ENCODE measurements at regions not wholly inside any gene's neighbourhood (a gene's known extent, or its start where the extent isn't known, plus 50 kb on each side); places are given as distances from the start of the nearest gene placed in this dataset.

GRCh38 chr4:83809581-83809980, 273.7 kb downstream of the GPAT3 start:
- no peak for TF ChIP-seq EZH2 (IDR thresholded peaks at IDR 0.05; ENCODE audit: borderline replicate concordance, low read depth, low read length, poor library complexity, severe bottlenecking)
- TF ChIP-seq, protein P1, sequence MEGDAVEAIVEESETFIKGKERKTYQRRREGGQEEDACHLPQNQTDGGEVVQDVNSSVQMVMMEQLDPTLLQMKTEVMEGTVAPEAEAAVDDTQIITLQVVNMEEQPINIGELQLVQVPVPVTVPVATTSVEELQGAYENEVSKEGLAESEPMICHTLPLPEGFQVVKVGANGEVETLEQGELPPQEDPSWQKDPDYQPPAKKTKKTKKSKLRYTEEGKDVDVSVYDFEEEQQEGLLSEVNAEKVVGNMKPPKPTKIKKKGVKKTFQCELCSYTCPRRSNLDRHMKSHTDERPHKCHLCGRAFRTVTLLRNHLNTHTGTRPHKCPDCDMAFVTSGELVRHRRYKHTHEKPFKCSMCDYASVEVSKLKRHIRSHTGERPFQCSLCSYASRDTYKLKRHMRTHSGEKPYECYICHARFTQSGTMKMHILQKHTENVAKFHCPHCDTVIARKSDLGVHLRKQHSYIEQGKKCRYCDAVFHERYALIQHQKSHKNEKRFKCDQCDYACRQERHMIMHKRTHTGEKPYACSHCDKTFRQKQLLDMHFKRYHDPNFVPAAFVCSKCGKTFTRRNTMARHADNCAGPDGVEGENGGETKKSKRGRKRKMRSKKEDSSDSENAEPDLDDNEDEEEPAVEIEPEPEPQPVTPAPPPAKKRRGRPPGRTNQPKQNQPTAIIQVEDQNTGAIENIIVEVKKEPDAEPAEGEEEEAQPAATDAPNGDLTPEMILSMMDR (conservative IDR thresholded peaks at IDR 0.05; ENCODE audit: low read depth, low read length) = no peak
